ENCODE measurements at regions not wholly inside any gene's neighbourhood (a gene's known extent, or its start where the extent isn't known, plus 50 kb on each side); places are given as distances from the start of the nearest gene placed in this dataset.

GRCh38 chr1:199403531-199404116, 623.9 kb upstream of the NR5A2 start:
- no peak for DNase-seq (ENCODE audit: low spot score)
- H3K4me2 ChIP-seq: no peak overlapping the region
- H3K4me3 Mint-ChIP-seq: no peak overlapping the region

DNA sequence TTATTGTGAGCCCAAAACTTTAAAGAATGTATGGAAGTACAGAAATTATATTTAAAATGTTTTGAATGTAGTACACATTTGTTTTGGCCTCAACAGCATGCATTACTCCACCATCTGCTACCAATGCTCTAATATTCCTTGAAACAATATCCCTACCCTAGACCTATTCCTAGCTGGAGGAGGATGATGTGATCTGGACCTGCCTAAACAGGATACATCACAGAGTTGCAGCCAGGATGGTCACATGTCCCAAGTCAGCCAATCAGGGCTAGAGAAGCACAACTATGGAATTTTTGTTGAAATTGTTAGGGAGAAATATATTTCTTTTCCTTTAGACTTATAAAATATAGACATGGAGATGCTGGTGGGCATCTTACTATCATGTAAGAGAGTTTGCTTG, 623.3 kb upstream of the NR5A2 start:
- no peak overlapping the region for H3K9ac ChIP-seq
- no peaks in the 10 kb centered on the region for H3F3A ChIP-seq (ENCODE audit: low read depth)
- Mint-ChIP-seq H3K9me3 (no peaks in the 10 kb centered on the region), H3K27me3 (ENCODE audit: insufficient read depth, low read depth) (no peaks in the 10 kb centered on the region), H3K4me3 (no peak overlapping the region), H3K4me1 (no peaks in the 10 kb centered on the region), H3K27ac (no peak overlapping the region), H3K36me3 (no peaks in the 10 kb centered on the region)
- H3K4me2 ChIP-seq: no peak overlapping the region
- H4K20me1 ChIP-seq (ENCODE audit: low read depth): no peaks in the 10 kb centered on the region
- no peaks in the 10 kb centered on the region for H3K4me1 ChIP-seq
- no peaks in the 10 kb centered on the region for H3K79me2 ChIP-seq (ENCODE audit: low read depth)
- no peaks in the 10 kb centered on the region for H3K27me3 ChIP-seq
- no peak for DNase-seq (ENCODE audit: low spot score)
- no peak overlapping the region for H3K27ac ChIP-seq
- TF ChIP-seq EZH2 (IDR thresholded peaks at IDR 0.05) (no peak), EZH2phosphoT487 (IDR thresholded peaks at IDR 0.05) (no peak)
- TF ChIP-seq, protein P1, sequence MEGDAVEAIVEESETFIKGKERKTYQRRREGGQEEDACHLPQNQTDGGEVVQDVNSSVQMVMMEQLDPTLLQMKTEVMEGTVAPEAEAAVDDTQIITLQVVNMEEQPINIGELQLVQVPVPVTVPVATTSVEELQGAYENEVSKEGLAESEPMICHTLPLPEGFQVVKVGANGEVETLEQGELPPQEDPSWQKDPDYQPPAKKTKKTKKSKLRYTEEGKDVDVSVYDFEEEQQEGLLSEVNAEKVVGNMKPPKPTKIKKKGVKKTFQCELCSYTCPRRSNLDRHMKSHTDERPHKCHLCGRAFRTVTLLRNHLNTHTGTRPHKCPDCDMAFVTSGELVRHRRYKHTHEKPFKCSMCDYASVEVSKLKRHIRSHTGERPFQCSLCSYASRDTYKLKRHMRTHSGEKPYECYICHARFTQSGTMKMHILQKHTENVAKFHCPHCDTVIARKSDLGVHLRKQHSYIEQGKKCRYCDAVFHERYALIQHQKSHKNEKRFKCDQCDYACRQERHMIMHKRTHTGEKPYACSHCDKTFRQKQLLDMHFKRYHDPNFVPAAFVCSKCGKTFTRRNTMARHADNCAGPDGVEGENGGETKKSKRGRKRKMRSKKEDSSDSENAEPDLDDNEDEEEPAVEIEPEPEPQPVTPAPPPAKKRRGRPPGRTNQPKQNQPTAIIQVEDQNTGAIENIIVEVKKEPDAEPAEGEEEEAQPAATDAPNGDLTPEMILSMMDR (IDR thresholded peaks at IDR 0.05): no peak
- H3K9me3 ChIP-seq (ENCODE audit: low read depth): no peaks in the 10 kb centered on the region
- no peaks in the 10 kb centered on the region for H3K36me3 ChIP-seq
- no peak overlapping the region for H2AFZ ChIP-seq (replicated peaks)
- no peak overlapping the region for H3K4me3 ChIP-seq

More at GRCh38 chr1:199403531-199404116, 623.9 kb upstream of the NR5A2 start:
- no peaks in the 10 kb centered on the region for H3F3A ChIP-seq (ENCODE audit: low read depth)
- no peaks in the 10 kb centered on the region for H3K36me3 Mint-ChIP-seq
- no peaks in the 10 kb centered on the region for H3K27me3 ChIP-seq
- no peak overlapping the region for H3K27ac ChIP-seq
- H3K36me3 ChIP-seq: no peaks in the 10 kb centered on the region
- H3K79me2 ChIP-seq (ENCODE audit: low read depth): no peaks in the 10 kb centered on the region
- H2AFZ ChIP-seq (replicated peaks): no peak overlapping the region
- H3K27ac Mint-ChIP-seq: no peak overlapping the region
- no peak for TF ChIP-seq EZH2 (IDR thresholded peaks at IDR 0.05)
- TF ChIP-seq EZH2phosphoT487 (IDR thresholded peaks at IDR 0.05): no peak
- TF ChIP-seq, protein P1 (IDR thresholded peaks at IDR 0.05): no peak
- H3K9me3 ChIP-seq (ENCODE audit: low read depth): no peaks in the 10 kb centered on the region
- no peaks in the 10 kb centered on the region for H3K27me3 Mint-ChIP-seq (ENCODE audit: insufficient read depth, low read depth)
- H4K20me1 ChIP-seq (ENCODE audit: low read depth): no peaks in the 10 kb centered on the region
- H3K4me1 Mint-ChIP-seq: no peaks in the 10 kb centered on the region
- no peak overlapping the region for H3K9ac ChIP-seq
- no peaks in the 10 kb centered on the region for H3K9me3 Mint-ChIP-seq
- no peak overlapping the region for H3K4me3 ChIP-seq
- H3K4me1 ChIP-seq: no peaks in the 10 kb centered on the region

GRCh38 chr1:199404976-199405375, 622.5 kb upstream of the NR5A2 start:
- Histone ChIP-seq H3K4me2 (no peak overlapping the region), H3K9me3 (ENCODE audit: low read depth) (no peaks in the 10 kb centered on the region)
- TF ChIP-seq, protein P1 (IDR thresholded peaks at IDR 0.05): no peak
- TF ChIP-seq EZH2phosphoT487 (IDR thresholded peaks at IDR 0.05) (no peak), EZH2 (IDR thresholded peaks at IDR 0.05) (no peak)

More at GRCh38 chr1:199404976-199405375, 622.5 kb upstream of the NR5A2 start:
- Histone ChIP-seq H3F3A (ENCODE audit: low read depth) (no peaks in the 10 kb centered on the region), H3K27me3 (no peaks in the 10 kb centered on the region), H4K20me1 (ENCODE audit: low read depth) (no peaks in the 10 kb centered on the region), H3K27ac (no peak overlapping the region), H3K4me3 (no peak overlapping the region), H3K9ac (no peak overlapping the region), H3K4me1 (no peaks in the 10 kb centered on the region), H3K36me3 (no peaks in the 10 kb centered on the region), H3K79me2 (ENCODE audit: low read depth) (no peaks in the 10 kb centered on the region), H2AFZ (replicated peaks) (no peak overlapping the region)
- no peak overlapping the region for H3K4me3 Mint-ChIP-seq
- peaks cover 2% of the 10 kb centered on the region for H3K9me3 Mint-ChIP-seq
- H3K4me1 Mint-ChIP-seq: no peaks in the 10 kb centered on the region
- no peak for DNase-seq (ENCODE audit: low spot score)
- no peaks in the 10 kb centered on the region for H3K36me3 Mint-ChIP-seq
- no peaks in the 10 kb centered on the region for H3K27me3 Mint-ChIP-seq (ENCODE audit: insufficient read depth, low read depth)
- H3K27ac Mint-ChIP-seq: no peak overlapping the region

Measured in neural progenitor cell (in vitro differentiated cells).